ENCODE measurements at regions not wholly inside any gene's neighbourhood (a gene's known extent, or its start where the extent isn't known, plus 50 kb on each side); places are given as distances from the start of the nearest gene placed in this dataset.
A peak's percentile ranks its signal among the peaks of the same experiment; 100 is the strongest.

GRCh38 chr18:66410692-66411091, 193.2 kb downstream of the CDH19 start:
- Mint-ChIP-seq H3K4me1 (ENCODE audit: low read depth) (no peaks in the 10 kb centered on the region), H3K4me3 (no peak overlapping the region), H3K9me3 (peaks cover 6% of the 10 kb centered on the region), H3K27me3 (no peaks in the 10 kb centered on the region), H3K27ac (no peak overlapping the region), H3K36me3 (ENCODE audit: low read depth) (no peaks in the 10 kb centered on the region)
- Histone ChIP-seq H3K4me1 (ENCODE audit: insufficient read depth, low read length) (no peaks in the 10 kb centered on the region), H3K27me3 (ENCODE audit: control insufficient read depth in 1 of 2, insufficient read depth in 2 of 2, low read length in 2 of 2) (no peaks in the 10 kb centered on the region), H3K36me3 (ENCODE audit: insufficient read depth, low read length) (no peaks in the 10 kb centered on the region), H3K9me3 (ENCODE audit: control insufficient read depth in 1 of 2, insufficient read depth in 1 of 2, low read length in 2 of 2) (no peaks in the 10 kb centered on the region), H3K4me3 (ENCODE audit: low read length) (no peak overlapping the region), H3K27ac (ENCODE audit: low read depth in 1 of 2, low read length in 2 of 2) (no peak overlapping the region)
- CTCF ChIA-PET = no interaction called here
- POLR2A ChIA-PET = no interaction called here
- DNase-seq (no peak), ATAC-seq (ENCODE audit: poor library complexity) (no peak)
- intact Hi-C loops (cut with DNase I, micrococcal nuclease) = no loop called here
- TF ChIP-seq, protein P1, sequence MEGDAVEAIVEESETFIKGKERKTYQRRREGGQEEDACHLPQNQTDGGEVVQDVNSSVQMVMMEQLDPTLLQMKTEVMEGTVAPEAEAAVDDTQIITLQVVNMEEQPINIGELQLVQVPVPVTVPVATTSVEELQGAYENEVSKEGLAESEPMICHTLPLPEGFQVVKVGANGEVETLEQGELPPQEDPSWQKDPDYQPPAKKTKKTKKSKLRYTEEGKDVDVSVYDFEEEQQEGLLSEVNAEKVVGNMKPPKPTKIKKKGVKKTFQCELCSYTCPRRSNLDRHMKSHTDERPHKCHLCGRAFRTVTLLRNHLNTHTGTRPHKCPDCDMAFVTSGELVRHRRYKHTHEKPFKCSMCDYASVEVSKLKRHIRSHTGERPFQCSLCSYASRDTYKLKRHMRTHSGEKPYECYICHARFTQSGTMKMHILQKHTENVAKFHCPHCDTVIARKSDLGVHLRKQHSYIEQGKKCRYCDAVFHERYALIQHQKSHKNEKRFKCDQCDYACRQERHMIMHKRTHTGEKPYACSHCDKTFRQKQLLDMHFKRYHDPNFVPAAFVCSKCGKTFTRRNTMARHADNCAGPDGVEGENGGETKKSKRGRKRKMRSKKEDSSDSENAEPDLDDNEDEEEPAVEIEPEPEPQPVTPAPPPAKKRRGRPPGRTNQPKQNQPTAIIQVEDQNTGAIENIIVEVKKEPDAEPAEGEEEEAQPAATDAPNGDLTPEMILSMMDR (IDR thresholded peaks at IDR 0.05) = no peak

DNA sequence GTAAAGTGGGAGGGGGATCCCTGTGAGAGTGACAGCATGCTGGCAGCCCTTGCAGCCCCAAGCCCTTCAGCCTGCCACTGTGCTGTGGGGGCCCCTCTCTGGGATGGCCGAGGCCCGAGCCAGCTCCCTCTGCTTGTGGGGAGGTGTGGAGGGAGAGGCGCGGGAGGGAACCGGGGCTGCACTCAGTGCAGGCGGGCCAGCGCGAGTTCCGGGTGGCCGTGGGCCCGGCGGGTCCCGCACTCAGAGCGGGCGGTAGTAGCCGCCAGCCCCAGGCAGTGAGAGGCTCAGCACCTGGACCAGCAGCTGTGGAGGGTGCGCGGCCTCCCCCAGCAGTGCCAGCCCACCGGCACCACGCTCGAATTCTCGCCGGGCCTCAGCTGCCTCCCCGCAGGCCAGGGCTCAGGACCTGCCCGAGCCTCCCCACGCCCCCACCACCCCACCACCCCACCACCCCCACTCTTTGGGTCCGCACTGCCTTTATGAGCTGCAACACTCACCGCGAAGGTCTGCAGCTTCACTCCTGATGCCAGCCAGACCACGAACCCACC, 208.1 kb downstream of the CDH19 start:
- no peak for ATAC-seq (ENCODE audit: poor library complexity)
- H3K27ac Mint-ChIP-seq = no peak overlapping the region
- H3K27me3 Mint-ChIP-seq = no peaks in the 10 kb centered on the region
- H3K4me3 ChIP-seq (ENCODE audit: low read length) = no peak overlapping the region
- POLR2A ChIA-PET = no interaction called here
- no peaks in the 10 kb centered on the region for H3K27me3 ChIP-seq (ENCODE audit: control insufficient read depth in 1 of 2, insufficient read depth in 2 of 2, low read length in 2 of 2)
- peaks cover 0 to 11% of the 10 kb centered on the region in 2 experiments for H3K9me3 ChIP-seq (ENCODE audit: control insufficient read depth in 1 of 2, insufficient read depth in 1 of 2, low read length in 2 of 2)
- peak in 1 of 14 experiments; percentile 12 for DNase-seq
- no peak overlapping the region for H3K27ac ChIP-seq (ENCODE audit: low read depth in 1 of 2, low read length in 2 of 2)
- H3K4me1 ChIP-seq (ENCODE audit: insufficient read depth, low read length) = no peaks in the 10 kb centered on the region
- H3K4me1 Mint-ChIP-seq (ENCODE audit: low read depth) = no peaks in the 10 kb centered on the region
- peaks cover 14% of the 10 kb centered on the region for H3K9me3 Mint-ChIP-seq
- no peaks in the 10 kb centered on the region for H3K36me3 Mint-ChIP-seq (ENCODE audit: low read depth)
- no peak overlapping the region for H3K4me3 Mint-ChIP-seq
- no peaks in the 10 kb centered on the region for H3K36me3 ChIP-seq (ENCODE audit: insufficient read depth, low read length)
- intact Hi-C loops (cut with DNase I, micrococcal nuclease) = no loop called here
- TF ChIP-seq, protein P1 (IDR thresholded peaks at IDR 0.05) = no peak
- CTCF ChIA-PET = interaction anchor here (1.5 kb wide), 1 partner anchor 15 kb away, joined by 3 read pairs; no protein-coding TSS in a partner anchor

DNA sequence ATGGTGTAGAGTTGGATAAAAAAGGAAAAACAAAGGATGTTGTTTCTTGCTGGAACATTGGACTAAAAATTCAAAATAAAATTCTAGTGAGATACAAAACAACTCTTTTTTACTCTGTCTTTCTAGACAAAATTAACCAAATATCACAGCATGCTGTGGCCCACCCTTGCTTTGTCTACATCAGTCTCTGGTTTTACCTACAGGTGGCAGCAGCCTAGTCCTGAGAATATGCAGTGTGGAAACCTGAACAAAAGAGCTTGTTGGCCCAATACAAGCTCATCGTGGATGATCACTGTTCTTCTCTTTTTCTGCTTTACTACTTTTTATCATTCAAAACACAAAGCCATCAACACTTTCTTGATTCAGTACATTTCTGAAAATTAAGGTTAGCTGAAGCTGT, 210.4 kb downstream of the CDH19 start:
- DNase-seq (no peak), ATAC-seq (ENCODE audit: poor library complexity) (no peak)
- H3K9me3 Mint-ChIP-seq = peaks cover 11% of the 10 kb centered on the region
- intact Hi-C loops (cut with DNase I, micrococcal nuclease) = no loop called here
- Histone ChIP-seq H3K4me3 (ENCODE audit: low read length) (no peak overlapping the region), H3K36me3 (ENCODE audit: insufficient read depth, low read length) (no peaks in the 10 kb centered on the region), H3K4me1 (ENCODE audit: insufficient read depth, low read length) (no peaks in the 10 kb centered on the region), H3K27ac (ENCODE audit: low read depth in 1 of 2, low read length in 2 of 2) (no peak overlapping the region), H3K27me3 (ENCODE audit: control insufficient read depth in 1 of 2, insufficient read depth in 2 of 2, low read length in 2 of 2) (no peaks in the 10 kb centered on the region), H3K9me3 (ENCODE audit: control insufficient read depth in 1 of 2, insufficient read depth in 1 of 2, low read length in 2 of 2) (peaks cover 5 to 16% of the 10 kb centered on the region in 2 experiments)
- no peaks in the 10 kb centered on the region for H3K36me3 Mint-ChIP-seq (ENCODE audit: low read depth)
- H3K27ac Mint-ChIP-seq = no peak overlapping the region
- ChIA-PET CTCF (no interaction called here), POLR2A (no interaction called here)
- no peaks in the 10 kb centered on the region for H3K4me1 Mint-ChIP-seq (ENCODE audit: low read depth)
- TF ChIP-seq, protein P1 (IDR thresholded peaks at IDR 0.05) = no peak
- no peaks in the 10 kb centered on the region for H3K27me3 Mint-ChIP-seq
- no peak overlapping the region for H3K4me3 Mint-ChIP-seq
